ENCODE measurements at regions not wholly inside any gene's neighbourhood (a gene's known extent, or its start where the extent isn't known, plus 50 kb on each side); places are given as distances from the start of the nearest gene placed in this dataset.
"Not testable (repeated sequence)": the region's sequence is repeated elsewhere in the genome, so short reads cannot be mapped to it uniquely, and the experiment has no call there.

DNA sequence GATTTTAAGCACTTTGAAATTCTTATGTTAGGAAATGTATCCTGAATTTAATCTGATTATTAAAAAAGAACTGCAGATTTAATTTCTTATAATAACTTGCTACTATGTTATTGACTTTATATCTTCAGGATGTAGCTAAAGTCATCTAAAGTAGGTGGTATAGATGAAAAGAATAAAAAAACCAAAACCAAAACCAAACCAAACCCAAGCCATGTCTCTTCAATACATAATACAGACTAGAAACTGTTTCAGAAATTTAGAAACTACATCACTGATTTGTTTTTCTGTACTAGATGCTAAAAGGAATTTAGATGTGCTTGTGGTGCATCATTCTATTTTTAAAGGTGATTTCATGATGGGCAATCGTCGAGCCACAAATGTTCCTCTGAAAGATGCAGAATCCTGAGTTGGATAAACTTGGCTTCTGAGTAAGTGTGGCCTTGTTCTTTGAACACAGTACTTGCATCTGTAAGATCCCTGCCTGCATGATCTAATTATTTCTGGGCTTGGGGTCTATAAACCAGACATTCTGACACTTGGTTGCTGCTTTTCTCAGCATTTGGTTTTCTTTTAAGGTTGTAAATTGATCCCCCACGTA is 287.1 kb upstream of the SUCLG2 start:
- DNase-seq = no peak

DNA sequence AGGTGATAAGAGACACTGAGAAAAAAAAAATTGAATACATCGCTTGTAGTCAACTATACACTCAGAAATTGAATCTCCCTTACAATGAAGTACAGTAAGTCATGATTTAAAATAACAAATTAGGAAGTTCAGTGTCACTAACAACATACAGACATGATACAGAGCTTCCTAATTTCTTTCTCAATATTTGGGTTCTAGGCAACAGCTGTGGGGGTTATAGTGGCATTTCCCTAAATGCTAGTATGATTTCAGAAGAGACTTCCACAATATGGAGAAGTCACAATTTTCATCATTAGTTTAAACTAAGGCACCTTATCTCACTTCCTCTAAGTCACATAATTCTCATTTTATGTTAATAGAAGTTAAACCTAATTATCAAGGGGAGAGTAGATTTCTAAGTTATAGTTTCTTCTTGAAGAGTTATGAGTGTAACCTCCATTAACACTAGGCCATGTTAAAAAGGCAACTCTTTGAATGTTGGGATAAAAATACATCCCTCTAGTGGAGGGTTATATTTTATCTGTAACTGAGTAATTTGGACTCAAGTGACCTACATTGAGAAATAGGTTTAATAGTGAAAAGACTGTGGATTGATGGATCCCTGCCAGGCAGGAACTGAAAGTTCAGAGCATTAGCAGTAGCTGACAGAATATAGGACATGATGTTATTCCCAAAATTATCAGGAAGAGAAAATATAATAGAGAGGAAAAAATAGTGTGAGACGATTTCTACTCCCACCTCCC is 286.0 kb upstream of the SUCLG2 start:
- no peak for DNase-seq

DNA sequence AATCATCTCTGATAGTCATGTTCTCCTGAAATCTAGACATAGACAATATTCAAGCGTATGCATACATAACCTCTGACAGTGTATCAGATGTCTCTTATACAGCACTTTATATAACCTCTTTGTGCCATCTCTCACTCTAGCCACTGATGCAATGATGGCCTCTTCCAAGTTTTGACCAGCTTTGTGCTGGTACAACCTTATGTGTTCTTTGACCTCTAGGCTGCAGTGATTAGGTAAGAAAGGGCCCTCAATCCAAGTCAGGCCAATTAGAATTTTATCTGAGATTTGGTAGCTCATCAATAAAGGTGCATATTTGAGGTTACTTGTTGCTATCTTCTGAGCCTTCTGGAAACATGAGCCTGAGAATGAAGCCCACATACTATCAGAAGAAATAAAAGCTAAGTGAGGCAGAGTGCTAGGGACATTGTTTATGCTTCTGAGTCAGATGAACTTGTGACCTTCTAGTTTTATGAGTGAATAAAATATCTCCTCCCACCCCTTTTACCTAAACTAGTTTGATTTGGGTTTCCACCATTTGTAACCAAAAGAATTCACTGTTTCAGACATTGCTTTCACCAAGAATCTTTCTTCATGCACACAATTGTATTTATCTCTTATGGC is 283.2 kb upstream of the SUCLG2 start:
- DNase-seq = no peak

DNA sequence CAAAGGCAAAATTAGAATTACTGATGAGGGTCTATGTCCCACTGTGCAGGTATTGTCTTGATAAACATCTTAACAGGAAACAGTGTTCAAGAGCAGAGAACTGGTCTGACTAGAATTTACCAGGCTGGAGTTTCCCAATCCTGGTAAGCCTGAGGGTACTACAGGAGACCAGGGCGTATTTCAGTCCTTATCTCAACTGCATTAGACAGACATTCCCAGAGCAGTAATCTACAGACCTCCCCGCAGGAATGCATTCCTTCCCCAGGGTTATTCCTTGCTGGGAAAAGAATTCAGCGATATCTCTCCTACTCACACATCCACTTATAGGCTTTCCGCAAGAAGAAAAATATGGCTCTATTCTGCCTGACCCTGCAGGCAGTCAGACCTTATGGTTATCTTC is 276.0 kb upstream of the SUCLG2 start:
- not testable (repeated sequence) for DNase-seq

DNA sequence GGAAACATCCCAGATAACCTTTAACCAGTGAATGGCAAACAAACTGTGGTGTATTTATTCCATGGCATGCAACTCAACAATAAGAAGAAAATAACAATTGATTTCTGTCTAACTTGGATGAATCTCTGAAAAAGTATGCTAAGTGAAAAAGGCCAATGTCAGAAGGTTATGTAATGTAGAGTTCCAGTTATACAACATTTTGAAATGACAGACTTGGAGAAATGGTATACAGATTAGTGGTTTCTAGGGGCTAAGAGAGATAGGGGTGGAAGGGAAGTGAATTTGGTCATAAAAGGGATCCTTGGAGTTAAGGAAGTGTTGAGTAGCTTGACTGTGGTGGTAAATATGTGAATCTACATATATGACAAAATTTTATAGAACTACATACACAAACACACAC is 269.4 kb upstream of the SUCLG2 start:
- no peak for DNase-seq

DNA sequence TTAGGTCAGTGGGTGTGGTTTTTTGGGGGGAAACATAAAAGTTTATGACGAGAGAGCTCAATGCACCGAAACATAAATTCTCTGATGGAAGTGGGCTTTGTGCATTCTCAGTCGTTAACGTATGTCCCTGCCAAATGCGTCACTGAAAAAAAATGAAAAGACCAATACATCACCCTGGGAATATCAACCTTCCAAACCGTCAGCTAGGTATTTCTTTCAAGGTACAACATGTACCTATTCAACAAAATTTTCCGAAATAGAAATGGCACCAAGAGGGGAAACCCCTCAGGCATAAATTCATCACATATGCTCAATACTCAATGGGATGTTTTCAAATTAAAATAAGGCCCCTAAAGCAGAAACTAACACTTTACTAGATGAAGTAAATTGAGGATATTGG is 266.6 kb upstream of the SUCLG2 start:
- no peak for DNase-seq

DNA sequence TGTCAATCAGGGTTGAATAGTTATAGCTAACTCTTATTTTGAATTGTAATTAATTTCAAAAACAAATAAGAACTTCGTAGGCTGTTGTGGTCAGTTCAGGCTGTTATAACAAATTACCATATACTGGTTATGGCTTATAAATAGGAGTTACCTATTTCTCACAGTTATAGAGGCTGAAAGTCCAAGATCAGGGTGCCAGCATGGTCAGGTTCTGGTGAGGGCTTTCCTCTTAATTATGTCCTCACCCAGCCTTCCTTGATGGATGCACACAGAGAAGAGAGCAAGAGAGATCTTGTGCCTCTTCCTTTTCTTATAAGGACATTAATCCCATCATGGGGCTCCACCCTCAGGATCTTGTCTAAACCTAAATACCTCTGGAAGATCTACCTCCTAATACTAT is 265.9 kb upstream of the SUCLG2 start:
- DNase-seq = no peak

DNA sequence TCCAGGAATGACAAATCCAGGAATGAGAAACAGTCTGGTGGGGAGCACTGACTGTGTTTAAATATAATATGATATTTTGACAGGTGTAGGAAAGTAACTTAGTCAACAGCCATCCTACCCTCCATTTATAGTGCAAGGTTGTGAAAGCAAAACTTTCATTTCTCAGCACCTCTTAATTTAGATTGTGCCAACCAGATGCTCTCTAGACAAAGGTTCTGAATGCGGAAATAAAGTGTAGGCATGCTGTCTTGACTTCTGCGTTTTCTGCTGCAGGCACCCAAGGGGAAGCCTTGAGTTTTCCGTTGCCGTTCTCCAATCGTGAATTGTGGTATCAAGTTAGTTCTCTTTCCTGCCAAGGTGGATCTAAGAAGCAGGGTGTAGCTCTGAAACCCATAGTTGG is 261.9 kb upstream of the SUCLG2 start:
- no peak for DNase-seq

DNA sequence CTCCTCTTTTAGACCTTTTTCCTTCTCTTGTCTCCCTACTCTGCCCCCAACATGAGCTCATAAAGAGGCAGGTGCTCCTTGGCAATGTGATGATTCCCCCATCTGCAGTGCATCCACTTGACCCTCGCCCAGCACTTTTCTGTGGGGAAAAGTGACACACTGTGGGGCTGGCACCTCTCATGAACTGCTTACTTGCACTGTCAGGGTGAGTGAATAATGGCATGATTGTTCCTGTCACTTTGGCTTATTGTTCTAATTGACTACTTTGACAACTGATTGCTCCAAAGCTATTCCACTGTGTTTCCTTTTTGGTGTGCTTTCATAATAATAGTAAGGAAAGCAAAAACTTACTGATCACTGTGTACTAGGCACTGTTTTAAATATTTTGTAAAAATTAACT is 253.3 kb upstream of the SUCLG2 start:
- peak in 1 of 3 experiments; percentile 2 for DNase-seq

DNA sequence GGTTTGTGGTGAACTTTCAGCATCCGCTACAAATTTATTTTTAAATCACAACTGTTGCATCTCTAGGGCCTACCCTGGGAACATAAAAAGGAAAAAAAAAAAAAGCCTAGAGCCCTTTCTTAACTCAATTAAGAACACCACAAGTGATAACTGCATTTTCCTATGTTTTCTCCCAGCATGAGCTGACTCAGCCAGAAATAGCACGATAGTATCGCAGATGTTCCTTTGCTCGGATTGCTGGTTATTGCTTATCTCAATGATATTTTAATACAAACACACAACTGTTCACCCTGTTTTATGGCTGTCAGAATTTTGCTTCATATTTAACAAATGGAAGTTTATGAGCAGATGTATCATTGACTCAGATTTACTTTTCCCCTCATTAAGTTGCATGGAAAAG is 251.8 kb upstream of the SUCLG2 start:
- DNase-seq = no peak

DNA sequence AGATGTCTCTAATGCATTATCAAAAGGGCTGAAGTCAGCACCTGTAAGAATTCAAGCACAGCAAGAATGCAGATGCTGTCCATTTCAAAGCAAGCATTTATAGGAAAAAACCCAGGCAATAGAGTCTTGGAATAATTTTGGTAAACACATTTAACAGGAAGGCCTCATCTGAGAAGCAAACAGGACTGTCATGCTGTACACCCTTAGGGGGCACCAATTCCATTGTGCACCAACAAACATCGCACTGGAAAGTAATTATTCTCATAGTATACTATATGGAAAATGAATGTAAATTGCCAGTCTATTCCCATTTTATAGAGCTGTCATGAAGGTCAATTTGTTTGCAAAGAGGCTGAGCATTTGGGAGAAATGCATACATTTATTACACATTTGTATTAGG is 247.3 kb upstream of the SUCLG2 start:
- DNase-seq = peak in 2 of 3 experiments; percentile 1 to 42

DNA sequence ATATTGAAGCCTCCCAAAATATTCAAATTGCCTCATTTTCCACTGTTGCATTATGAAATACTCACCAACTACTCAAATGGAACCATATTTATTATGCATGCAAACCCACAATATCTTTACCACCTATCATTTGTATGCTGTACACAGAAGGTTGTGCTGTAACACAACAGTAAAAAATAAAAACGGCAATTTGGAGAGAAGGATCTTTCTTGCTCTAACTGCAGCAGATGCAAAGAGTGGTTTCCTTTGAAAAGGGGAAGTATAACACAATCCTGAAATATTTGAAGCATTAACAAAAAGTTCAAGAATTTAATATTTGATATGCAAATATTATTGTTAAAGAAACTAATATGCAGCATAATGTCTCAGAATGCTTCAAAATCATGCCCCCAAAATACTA is 244.5 kb upstream of the SUCLG2 start:
- DNase-seq = no peak

DNA sequence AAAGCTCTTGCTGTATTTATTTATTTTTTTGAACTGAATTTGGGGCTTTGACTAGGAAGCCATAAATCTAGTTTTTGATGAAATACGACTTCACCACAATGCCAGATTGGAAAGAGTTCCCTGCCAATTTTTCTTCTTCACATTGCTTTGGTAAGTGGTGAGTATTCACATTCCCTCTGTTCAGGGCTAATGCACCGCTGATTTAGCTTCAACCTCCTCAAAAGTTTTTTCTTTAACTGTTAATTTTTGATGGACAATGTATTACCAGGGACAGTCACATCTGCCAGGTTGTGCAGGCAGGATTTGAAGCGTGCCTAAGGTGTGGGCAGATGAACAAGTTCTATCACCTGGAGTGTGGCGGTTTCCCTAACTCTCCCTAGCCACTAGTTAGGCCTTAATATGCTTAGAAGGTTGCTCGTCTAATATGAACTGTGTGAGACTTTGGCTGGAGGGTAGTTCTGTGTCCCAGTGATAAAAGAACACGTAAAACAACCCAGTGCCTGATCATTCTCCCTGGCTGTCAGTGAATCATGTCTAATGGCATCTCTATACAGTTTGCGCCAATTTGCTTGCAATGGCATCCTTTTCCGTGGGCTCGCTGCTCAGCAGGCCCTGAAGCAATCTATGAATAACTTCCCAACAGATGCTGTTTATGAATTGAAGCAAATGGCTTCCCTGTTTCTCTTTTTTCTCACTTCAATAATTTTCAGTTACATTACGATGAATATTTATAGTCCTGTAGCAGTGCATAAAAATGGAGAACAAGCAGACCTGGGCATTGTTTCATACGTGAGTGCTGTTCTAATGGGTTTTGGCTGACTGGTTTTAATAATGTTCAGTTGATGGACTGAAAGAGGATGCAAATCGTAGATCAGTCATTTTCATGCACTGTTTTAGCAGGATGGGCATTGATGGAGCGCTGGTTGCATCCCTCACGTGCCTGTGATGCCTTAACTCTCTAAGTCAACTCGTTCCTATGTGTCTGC is 243.2 kb upstream of the SUCLG2 start:
- DNase-seq = no peak

DNA sequence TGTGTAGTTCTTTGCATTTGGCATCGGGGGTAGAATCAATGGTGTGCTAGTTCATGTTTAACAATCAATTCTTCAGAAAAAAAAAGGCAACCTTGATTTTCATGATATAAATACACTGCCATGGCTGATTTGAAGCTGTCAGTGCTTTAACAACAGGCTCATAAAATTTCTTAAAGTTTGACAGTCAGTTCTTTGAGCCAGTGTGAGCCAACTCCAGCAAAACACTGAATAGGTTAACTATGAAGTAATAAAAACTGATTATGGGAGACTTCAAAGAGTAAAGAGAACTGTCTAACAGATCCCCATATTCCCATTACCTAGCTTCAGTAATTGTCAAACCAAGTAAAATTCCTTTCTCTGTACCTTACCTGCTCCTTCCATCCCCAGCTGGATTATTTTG is 241.7 kb upstream of the SUCLG2 start:
- DNase-seq = no peak

DNA sequence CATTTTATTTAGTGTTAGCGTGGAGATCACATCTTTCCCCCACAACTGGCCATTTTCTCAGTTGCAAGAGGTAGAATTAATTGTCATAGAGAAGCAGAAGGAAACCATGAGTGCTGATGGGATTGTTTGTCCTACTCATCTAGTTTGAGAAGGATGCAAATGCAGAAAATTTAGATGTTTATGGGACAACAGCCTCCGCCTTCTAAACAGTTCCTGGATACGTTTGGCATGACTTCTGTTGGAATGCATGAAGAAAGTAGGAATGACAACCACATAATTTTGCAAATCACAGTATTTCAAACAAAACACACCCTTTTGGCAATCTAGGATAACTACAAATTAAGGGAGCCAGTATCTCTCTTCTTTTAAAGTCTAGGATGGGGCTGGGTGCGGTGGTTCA is 240.1 kb upstream of the SUCLG2 start:
- DNase-seq = no peak

DNA sequence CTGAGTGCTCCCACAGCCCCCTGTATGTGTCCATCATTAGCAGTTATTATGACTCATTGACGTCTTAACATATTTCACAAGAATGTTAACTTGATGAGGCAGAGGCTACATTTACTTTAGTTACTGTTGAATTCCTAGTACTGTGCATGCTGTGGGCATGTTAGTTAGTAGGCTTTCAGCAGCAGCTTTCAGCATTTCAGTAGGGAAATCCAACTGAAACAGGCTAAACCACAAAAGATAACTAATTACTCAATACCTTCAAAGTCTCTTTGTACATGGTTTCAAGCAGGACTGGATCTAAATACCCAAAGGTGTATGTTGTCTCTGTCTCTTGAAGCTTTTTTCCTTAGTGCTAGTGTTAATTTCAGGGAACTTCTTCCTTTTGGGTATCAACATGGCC is 229.9 kb upstream of the SUCLG2 start:
- DNase-seq = no peak

DNA sequence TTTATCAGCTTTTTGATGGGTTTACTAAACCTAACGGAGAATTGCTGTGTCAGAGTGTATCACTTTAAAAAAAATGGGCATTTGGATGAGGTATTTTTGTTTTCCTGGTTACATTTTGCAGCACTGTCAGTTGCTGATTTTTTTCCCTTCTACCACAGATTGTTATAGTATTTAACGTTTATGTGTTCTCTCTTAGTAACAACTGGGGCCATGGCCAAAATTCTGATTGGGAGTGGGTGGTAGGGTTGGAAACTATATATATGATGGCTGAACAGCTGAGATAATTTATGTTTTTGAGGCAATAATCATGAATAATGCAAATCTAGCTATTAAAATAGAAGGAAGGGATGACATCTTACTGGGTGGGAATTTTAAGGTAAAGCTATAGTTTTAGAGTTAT is 229.4 kb upstream of the SUCLG2 start:
- DNase-seq = no peak

DNA sequence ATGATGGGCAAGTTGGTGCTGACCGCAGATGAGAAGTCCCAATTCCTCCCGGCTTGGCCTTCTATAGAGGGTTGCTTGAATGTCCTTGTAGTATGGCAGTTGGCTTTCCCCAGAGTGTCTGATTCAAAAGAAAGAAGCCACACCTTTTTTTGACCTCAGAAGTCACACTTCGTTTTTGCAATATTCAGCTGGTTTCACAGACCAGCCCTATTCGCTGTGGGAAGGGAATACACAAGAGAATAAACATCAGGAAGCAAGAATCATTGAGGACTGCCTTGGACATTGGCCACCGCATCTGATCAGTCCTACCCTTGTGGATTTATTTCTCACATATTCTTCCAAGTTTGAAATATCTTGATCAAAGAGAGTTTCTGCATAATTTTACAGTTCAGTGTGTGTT is 228.6 kb upstream of the SUCLG2 start:
- no peak for DNase-seq

DNA sequence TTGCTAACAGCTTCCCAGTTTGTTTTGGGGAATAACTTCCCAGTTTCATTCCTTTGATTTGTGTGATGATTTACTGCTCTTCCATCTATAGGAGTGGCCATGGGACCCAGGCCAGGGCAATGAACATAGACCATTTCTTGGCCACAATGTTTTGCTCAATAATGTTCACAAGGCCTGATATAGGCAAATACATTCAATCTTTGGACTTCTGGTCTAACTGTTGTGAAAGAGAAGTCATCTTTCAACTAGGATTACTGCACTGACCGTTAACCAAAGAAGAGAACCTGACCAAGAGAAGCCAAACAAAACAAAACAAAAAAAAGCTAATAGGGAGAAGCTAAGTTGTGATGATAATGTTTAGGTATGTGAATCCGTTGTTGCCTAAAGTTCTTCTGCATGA is 221.8 kb upstream of the SUCLG2 start:
- DNase-seq = no peak

DNA sequence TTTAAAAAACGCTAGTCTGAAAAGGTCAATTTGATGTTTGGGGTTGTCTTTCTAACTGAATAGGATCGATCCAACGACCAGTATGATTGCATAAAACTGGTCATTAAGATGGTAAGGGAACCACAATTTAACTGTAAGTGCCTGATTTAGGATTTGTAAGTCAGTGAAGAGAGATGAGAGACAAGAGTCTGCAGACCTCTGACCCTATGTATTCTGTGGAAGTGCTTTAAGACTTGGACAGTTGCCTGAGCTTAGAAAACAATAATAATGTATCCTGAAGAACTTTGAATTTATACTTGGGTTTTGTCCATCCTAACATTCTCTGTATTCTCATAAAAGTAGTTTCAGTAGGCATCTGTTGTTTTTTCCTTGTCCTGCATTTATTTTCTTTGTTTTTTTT is 221.4 kb upstream of the SUCLG2 start:
- DNase-seq = no peak

DNA sequence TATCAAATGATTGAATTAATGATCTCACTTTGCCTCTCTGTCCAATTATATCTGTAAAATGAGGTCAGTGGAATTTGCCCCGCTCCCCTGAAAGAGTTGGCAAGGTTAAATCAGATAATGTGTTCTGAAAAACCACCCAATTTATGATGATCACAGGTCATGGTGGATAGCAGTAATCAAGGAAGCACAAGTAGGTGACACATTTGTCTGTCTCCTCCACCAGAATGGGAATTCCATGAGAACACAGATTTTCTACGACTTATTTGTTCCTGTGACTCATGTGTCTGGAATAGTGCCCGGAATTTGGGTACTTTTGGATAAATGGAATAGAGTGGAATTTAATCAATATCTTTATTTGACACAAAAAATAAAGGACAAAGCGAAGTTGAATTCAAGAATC is 220.9 kb upstream of the SUCLG2 start:
- no peak for DNase-seq

DNA sequence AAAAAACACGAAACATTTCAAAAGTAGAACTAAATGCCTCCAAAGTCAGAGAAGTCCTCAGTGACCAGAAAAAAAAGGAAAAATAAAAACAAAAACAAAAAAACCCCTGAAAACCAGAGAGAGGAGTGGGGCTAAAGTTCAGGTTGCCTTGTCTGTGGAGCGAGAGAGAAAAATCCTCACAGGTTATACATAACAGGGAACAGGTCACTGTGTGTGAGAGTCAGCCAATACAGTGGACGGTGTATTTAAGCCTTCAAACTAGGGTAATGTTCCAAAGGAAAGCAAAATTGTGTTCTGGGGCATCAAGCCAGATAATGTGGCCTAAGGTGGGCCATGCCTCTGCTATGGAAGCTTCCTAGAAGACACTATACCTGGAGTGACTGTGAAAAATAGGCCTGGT is 216.1 kb upstream of the SUCLG2 start:
- no peak for DNase-seq

DNA sequence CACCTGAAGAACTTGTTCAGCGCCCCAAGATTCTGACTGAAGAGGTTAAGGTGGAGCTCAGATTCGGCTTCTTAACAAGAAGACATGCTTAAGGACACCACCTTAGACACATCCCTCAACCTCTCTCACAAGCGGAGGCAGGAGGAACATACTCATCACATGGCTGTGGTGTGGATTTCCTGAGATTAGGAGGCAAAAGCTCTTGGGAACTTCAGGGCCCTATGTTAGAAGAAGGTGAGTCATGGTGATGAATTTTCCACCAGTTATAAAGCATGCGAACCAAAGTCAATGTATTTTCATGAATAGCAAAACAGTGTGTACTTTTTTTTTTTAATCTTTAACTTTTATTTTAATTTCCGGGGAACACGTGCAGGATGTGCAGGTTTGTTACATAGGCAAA is 212.2 kb upstream of the SUCLG2 start:
- no peak for DNase-seq

Measured in NCI-H1417 (cell line).